RKO (cell line): ENCODE measurements at regions not wholly inside any gene's neighbourhood (a gene's known extent, or its start where the extent isn't known, plus 50 kb on each side); places are given as distances from the start of the nearest gene placed in this dataset.
A peak's percentile ranks its signal among the peaks of the same experiment; 100 is the strongest.

Source experiments
- DNase-seq: peaks from one replicate; pipeline ENCODE4 v3.0.0-alpha.2; 2016; ENCODE audit warnings: low spot score

- peak; percentile 63 for DNase-seq
Measured at GRCh38 chr10:90592638-90593302, 265.1 kb downstream of the HTR7 start.

GRCh38 chr10:90598513-90598912 is 259.3 kb downstream of the HTR7 start:
- no peak for DNase-seq

DNA sequence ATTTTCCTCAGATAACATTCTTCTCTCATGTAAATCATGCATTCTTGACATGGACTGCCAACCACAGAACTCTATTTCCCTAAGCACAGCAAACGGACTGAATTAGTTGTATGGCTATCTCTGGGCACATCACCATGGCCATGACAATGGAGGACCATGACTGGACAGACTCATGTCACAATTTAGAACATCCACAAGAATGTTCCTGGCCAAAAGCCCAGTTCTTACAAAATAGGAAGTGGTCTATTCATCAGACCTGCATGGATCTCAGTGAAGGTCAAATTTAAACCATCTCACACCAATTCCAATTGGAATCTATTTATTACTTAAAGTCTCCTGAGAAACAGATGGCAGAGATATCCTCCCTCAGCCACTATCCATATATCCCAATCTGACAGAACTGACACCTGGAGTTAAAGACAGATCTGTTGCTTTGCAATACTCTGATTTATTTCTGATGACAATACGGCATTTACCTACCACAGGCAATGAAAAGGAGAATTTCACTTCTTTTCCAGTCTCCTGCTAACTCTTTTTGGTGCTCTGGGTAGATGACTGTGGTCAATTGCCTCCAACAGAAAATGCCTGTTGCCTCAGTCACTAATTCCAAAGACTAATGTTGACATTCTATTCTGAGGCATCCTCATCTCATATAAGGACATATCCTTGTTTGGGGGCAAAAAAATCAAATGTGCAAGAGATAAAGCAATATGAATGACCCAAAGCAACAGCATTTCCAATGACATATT is 254.8 kb downstream of the HTR7 start:
- no peak for DNase-seq

DNA sequence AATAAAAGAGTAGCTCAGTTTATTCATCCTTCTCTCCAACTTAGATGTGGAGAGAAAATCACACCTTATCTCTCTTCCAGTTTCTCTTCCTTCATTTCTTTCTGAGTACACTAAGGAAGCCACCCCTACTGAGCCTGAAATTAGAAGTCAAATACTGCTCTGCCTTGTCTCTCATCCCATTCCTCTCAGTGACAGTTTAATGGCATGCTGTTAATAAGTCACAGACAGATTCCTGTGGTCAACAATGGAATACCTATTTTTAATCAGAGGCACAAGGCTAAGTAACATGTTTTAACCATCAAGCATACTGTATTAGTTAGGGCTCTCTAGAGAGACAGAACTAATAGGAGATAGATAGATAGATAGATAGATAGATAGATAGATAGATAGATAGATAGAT is 253.2 kb downstream of the HTR7 start:
- no peak for DNase-seq

DNA sequence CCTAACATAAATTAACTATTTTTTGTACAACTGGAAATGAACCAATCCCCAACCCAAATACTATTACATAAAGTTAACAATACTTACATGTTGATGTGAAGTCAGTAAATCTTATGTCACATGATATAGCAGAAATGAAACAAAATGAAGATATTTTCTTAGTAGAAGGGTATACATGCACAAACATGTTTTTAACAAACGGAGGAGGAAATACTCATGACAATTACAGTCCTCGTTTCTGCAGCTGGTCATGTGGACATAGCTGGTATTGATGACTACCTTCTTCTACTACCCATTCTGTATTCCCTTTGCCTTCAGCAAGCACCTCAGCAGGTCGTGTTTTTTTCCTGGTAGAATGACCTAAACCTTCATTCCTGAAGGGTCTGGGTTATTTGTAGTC is 252.3 kb downstream of the HTR7 start:
- no peak for DNase-seq

GRCh38 chr10:90612276-90612675 is 245.6 kb downstream of the HTR7 start:
- no peak for DNase-seq

GRCh38 chr10:90614631-90615030 is 243.2 kb downstream of the HTR7 start:
- DNase-seq: no peak

- peak; percentile 1 for DNase-seq
Measured at GRCh38 chr10:90621577-90621976, 236.3 kb downstream of the HTR7 start.

DNA sequence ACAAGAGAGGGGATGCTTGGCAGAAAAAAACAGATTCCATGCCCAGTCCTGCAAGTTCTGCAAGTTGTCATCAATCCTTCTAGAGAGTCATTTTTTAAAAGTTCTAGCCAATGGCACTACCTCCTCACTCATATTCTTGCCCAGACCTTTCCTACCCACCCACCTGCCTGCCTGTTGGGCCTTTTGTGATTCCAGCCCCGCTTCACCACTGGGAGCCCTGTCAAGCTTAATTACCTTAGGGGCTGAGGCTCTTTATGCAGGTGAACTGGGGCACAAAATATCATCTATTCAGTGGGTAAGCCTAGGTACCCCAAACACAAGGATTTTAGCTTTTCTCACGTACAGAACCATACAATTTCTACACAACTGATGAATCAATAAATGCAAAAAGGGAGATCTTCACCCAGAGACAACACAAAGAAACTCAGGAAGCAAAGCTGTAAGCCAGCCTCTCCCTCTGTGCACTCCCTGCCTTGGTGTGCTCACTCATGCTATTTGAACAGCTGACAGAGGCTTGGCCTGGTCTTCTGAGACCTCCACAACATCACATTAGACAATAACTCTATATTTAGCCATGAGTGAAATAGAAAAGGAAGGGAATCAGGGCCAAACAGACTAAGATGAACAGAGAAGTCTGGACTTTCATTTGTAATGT is 222.6 kb downstream of the HTR7 start:
- DNase-seq: no peak

DNA sequence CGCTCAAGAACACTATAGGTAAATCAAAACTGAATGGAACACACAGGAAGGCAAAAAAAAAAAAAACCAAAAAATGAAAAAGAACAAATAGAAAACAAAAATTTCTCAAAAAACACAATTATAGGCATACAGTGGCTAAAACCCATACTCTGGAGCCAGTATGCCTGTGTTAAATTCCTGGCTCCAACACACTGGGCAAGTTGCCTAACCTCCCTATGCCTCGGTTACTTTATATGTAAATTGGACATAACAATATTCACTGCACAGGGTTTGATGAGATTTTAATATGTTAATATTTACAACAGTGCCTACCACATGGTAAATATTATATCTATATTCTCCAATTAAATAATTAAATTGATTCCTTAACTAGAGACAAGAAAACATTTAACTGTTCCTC is 217.1 kb downstream of the HTR7 start:
- no peak for DNase-seq

- no peak for DNase-seq
Measured at GRCh38 chr10:90641731-90642130, 216.1 kb downstream of the HTR7 start.

GRCh38 chr10:90642136-90642535 is 215.7 kb downstream of the HTR7 start:
- no peak for DNase-seq

- no peak for DNase-seq
Measured at GRCh38 chr10:90642650-90643049, 215.2 kb downstream of the HTR7 start.

- no peak for DNase-seq
Measured at GRCh38 chr10:90644165-90644564, 213.7 kb downstream of the HTR7 start.

GRCh38 chr10:90650858-90651257 is 207.0 kb downstream of the HTR7 start:
- no peak for DNase-seq

GRCh38 chr10:90652519-90652918 is 205.3 kb downstream of the HTR7 start:
- peak; percentile 21 for DNase-seq

GRCh38 chr10:90658791-90659190 is 199.0 kb downstream of the HTR7 start:
- DNase-seq: no peak

GRCh38 chr10:90665905-90666662 is 191.8 kb downstream of the HTR7 start:
- no peak for DNase-seq

GRCh38 chr10:90674461-90674860 is 183.4 kb downstream of the HTR7 start:
- no peak for DNase-seq

- DNase-seq: no peak
Measured at GRCh38 chr10:90674928-90675327, 182.9 kb downstream of the HTR7 start.

DNA sequence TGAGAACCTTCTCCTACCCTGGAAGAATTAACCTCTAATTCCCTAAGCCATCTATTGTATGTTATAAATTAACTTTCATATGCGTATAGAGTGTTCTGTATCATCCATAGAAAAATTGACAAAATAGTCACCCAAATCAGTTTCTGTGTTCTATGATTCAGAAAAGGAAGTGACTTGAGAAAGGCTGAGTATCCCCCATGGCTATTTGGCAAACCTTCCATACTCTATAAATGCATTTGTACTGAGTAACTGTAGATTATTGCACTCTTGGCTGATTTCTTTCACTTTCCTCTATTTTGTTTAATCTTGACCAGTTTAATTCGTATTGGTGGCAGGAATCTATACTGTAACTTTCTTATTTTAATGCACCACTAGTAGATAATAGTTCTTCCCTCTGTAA is 182.2 kb downstream of the HTR7 start:
- no peak for DNase-seq
